HG03558 (cell line): ENCODE measurements at regions not wholly inside any gene's neighbourhood (a gene's known extent, or its start where the extent isn't known, plus 50 kb on each side); places are given as distances from the start of the nearest gene placed in this dataset.
"Not testable (repeated sequence)": the region's sequence is repeated elsewhere in the genome, so short reads cannot be mapped to it uniquely, and the experiment has no call there.

Experiments used
- ATAC-seq: cut with Tn5 transposase; IDR thresholded peaks from one replicate; pipeline ENCODE4 v1.9.1; 2021; ENCODE audit warnings: moderate number of reproducible peaks; ENCODE audit not compliant: unreplicated experiment; ENCODE audit errors: extremely low read depth

- ATAC-seq = no peak
Observed at GRCh38 chr4:23423540-23423939, 466.3 kb downstream of the PPARGC1A start.

- ATAC-seq = no peak
Observed at GRCh38 chr4:23422878-23423277, 467.0 kb downstream of the PPARGC1A start.

GRCh38 chr4:23413631-23414030 lies 476.2 kb downstream of the PPARGC1A start:
- ATAC-seq = no peak

DNA sequence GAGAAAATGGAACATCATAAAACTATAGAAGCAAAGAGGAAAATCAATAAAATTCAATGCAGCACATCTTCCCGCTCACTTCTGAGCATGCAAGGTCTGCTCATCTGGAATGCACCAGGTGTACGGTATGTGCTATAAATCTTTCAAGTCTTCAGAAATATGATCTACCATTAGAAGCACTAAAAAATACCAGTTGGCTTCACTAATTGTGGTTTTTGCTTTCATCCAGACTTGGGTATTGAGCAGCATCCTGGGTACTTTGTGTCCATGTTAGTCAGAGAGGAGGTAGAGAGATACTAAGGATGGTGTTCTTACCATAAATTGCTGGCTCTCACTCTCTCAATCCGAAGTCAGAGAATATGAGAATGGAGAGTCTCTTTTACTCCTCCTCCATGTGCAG lies 477.1 kb downstream of the PPARGC1A start:
- ATAC-seq = no peak

GRCh38 chr4:23408913-23409312 lies 480.9 kb downstream of the PPARGC1A start:
- not testable (repeated sequence) for ATAC-seq

GRCh38 chr4:23401572-23401971 lies 488.3 kb downstream of the PPARGC1A start:
- no peak for ATAC-seq

GRCh38 chr4:23392860-23393458 lies 496.9 kb downstream of the PPARGC1A start:
- no peak for ATAC-seq

- no peak for ATAC-seq
Observed at GRCh38 chr4:23390246-23390645, 499.6 kb downstream of the PPARGC1A start.

- ATAC-seq = no peak
Observed at GRCh38 chr4:23388699-23389395, 501.0 kb downstream of the PPARGC1A start.

GRCh38 chr4:23388255-23388654 lies 501.6 kb downstream of the PPARGC1A start:
- ATAC-seq = no peak

GRCh38 chr4:23384741-23385140 lies 505.1 kb downstream of the PPARGC1A start:
- no peak for ATAC-seq

DNA sequence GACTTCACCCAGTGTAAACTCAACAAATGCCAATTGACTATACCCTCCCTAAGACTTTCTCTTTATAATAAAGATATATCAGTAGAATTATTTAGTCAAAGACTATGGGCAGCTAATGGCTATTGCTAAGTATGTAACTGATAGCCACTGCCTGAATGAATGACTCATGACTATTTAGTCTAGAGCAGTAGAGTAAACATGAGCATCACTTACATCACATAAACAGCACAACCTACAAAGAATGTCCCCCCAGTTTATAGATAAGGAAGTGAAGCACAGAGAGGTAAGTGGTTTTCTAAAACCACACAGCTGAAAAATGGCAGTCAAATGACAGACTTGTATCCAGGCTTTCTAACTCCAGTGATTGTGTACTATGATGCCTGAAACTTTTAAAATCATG lies 507.0 kb downstream of the PPARGC1A start:
- no peak for ATAC-seq

- ATAC-seq = no peak
Observed at GRCh38 chr4:23374259-23374658, 515.6 kb downstream of the PPARGC1A start.

- ATAC-seq = no peak
Observed at GRCh38 chr4:23373261-23373660, 516.6 kb downstream of the PPARGC1A start.

- no peak for ATAC-seq
Observed at GRCh38 chr4:23371533-23371932, 518.3 kb downstream of the PPARGC1A start.

- ATAC-seq = no peak
Observed at GRCh38 chr4:23369331-23369730, 520.5 kb downstream of the PPARGC1A start.

DNA sequence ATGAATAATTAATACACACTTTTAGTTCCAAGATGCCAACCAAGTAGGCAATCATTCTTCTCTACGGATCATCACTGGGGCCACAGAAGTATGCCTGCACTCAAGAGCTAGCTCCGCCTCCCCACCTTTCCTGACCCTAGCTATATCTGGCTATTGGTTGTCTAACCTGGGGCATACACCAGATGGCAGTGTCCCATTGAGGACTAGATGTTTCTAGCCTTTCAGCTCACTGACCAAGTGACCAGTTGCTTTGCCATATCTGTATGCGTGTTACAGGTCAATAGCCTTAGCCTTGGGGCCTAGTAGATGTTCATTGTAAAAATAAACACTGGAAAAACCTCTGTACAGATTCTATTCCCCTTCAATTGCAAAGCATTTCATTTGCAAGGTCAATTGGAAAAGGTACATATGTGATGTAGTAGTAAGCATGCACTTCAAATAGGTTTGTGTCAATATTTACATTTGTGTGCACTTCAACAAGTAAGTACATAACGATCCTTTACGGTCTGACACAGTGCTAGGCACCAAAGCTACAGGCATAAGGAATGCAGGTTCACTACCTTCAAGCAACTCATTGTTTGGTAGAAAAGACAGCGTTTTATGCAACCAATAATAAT lies 521.7 kb downstream of the PPARGC1A start:
- no peak for ATAC-seq

DNA sequence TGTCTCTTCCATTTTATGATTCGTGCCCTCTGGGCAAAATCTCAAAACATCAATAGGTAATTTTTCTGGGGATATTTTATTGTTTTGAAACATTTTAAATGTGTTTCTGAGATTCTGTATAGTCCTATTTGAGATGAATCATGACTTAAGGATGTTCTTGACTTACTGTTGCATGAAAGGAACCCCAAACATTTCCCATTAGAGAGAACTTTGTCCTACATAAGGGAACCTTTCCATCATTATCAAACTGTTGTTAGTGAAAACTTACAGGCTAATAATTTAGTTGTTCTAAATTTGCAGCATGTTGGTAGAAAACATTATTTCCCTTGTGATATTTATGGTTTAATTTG lies 523.3 kb downstream of the PPARGC1A start:
- ATAC-seq = no peak

GRCh38 chr4:23365871-23366556 lies 523.8 kb downstream of the PPARGC1A start:
- no peak for ATAC-seq

DNA sequence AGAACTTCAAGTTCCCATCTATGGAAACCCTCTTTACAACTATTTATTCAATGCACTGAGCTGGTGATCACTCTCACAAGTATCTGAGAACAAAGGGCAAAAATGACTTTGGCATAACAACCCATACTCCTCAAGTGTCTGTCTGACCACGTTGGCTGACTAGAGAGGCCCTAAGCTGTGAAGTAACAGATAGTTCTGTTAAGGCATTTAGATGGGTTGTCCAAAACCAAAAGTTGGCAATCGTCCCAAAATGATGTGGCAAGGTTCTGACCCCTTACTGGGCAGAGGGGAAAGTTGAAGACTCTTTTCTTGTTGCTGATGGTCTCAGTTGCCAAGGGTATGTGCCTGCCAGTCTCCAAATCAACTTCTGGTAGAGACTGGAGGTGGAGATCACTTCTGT lies 524.8 kb downstream of the PPARGC1A start:
- no peak for ATAC-seq

- no peak for ATAC-seq
Observed at GRCh38 chr4:23364167-23364566, 525.7 kb downstream of the PPARGC1A start.
